Panc1 (cell line): ENCODE measurements at regions not wholly inside any gene's neighbourhood (a gene's known extent, or its start where the extent isn't known, plus 50 kb on each side); places are given as distances from the start of the nearest gene placed in this dataset.

Source experiments
- ATAC-seq: fragments of 200-7000 bp; cut with Tn5 transposase; 2 replicates; pipeline ENCODE4 v1.9.1; 2020; ENCODE audit warnings: mild to moderate bottlenecking, moderate library complexity
- BruUV-seq: library from RNA; stranded (reverse); fragments of 400-500 nt; replicated peaks from 2 replicates; lab custom pipeline; 2021; lab: Mats Ljungman, UMichigan
- CTCF ChIA-PET: fragments of 300-600 bp; sonication (Branson Sonifier 250); formaldehyde crosslinking; loops from one replicate; lab custom pipeline; 2022; ENCODE audit warnings: antibody characterized with exemption; lab: Charles Lee
- POLR2A ChIA-PET: fragments of 300-600 bp; sonication (Branson Sonifier 250); formaldehyde crosslinking; loops from one replicate; lab custom pipeline; 2022; ENCODE audit warnings: antibody characterized with exemption; lab: Charles Lee
- DNase-seq: peaks from one replicate; pipeline ENCODE4 v3.0.0-alpha.2; 2010; ENCODE audit warnings: low read depth, low spot score
- H3K27ac ChIP-seq: 2 replicates; pipeline ENCODE4 v1.5.1; 2011; ENCODE audit warnings: mild to moderate bottlenecking, low read length, inconsistent platforms
- H3K27me3 ChIP-seq: fragments of 200-500 bp; sonication (Bioruptor generic); 2 replicates; pipeline ENCODE4 v1.6.0; 2014; ENCODE audit warnings: low read length, inconsistent platforms; ENCODE audit not compliant: control insufficient read depth, insufficient read depth
- H3K36me3 ChIP-seq: fragments of 200-500 bp; sonication (Bioruptor generic); 2 replicates; pipeline ENCODE4 v1.5.1; 2014; ENCODE audit warnings: inconsistent platforms, mild to moderate bottlenecking, low read length, moderate library complexity; ENCODE audit not compliant: control insufficient read depth, insufficient read depth
- H3K4me1 ChIP-seq: 2 replicates; pipeline ENCODE4 v1.5.1; 2011; ENCODE audit warnings: inconsistent platforms, mild to moderate bottlenecking, low read length, moderate library complexity; ENCODE audit not compliant: control insufficient read depth, insufficient read depth
- H3K4me3 ChIP-seq, 2 experiments: 2 replicates each; pipeline ENCODE4 v1.5.1; 2011 to 2012; ENCODE audit warnings: low read depth in 2 of 2, low read length in 2 of 2, mild to moderate bottlenecking in 2 of 2, inconsistent platforms in 1 of 2, moderate library complexity in 1 of 2
- H3K9me3 ChIP-seq: fragments of 200-500 bp; sonication (Bioruptor generic); 2 replicates; pipeline ENCODE4 v1.5.1; 2014; ENCODE audit warnings: low read depth, mild to moderate bottlenecking, inconsistent platforms, low read length, moderate library complexity; ENCODE audit not compliant: control insufficient read depth, insufficient read depth
- CTCF ChIP-seq: fragments of 450-650 bp; IDR thresholded peaks from 2 replicates; pipeline ENCODE4 v1.5.1; 2017; ENCODE audit warnings: mild to moderate bottlenecking
- POLR2AphosphoS5 ChIP-seq: IDR thresholded peaks from 2 replicates; pipeline ENCODE4 v1.6.1; 2012; ENCODE audit warnings: mild to moderate bottlenecking, low read depth, low read length, moderate library complexity
- REST ChIP-seq, 2 experiments: IDR thresholded peaks; 2 replicates each; pipeline ENCODE4 v1.6.1; 2011 to 2012; ENCODE audit warnings: low read depth in 2 of 2, control low read depth in 1 of 2, low read length in 1 of 2, mild to moderate bottlenecking in 1 of 2, moderate library complexity in 1 of 2; ENCODE audit not compliant: insufficient read depth in 1 of 2
- SIN3A ChIP-seq: IDR thresholded peaks from 2 replicates; pipeline ENCODE4 v1.6.1; 2012; ENCODE audit warnings: low read depth, mild to moderate bottlenecking, low read length, moderate library complexity, borderline replicate concordance; ENCODE audit not compliant: insufficient read depth
- TCF7L2 ChIP-seq: IDR thresholded peaks from 2 replicates; pipeline ENCODE4 v1.6.1; 2011; ENCODE audit warnings: mild to moderate bottlenecking, low read depth, low read length, inconsistent platforms
- in situ Hi-C: cut with HindIII; loops from 2 replicates; pipeline ENCODE4 v1.10.0; 2016; ENCODE audit warnings: low sequenced_read_pairs, low pct_unique_long_range_greater_than_20kb
- intact Hi-C: fragments of 100-400 bp; cut with micrococcal nuclease; formaldehyde crosslinking; loops from one replicate; pipeline ENCODE4 v1.10.0; 2022; ENCODE audit not compliant: unreplicated experiment

- TF ChIP-seq REST (IDR thresholded peaks at IDR 0.05; ENCODE audit: insufficient read depth in 1 of 2, low read depth in 2 of 2, low read length in 1 of 2) (no peak), SIN3A (no peak), CTCF (no peak), TCF7L2 (no peak), POLR2AphosphoS5 (no peak)
- Histone ChIP-seq H3K36me3 (no peaks in the 10 kb centered on the region), H3K27me3 (no peaks in the 10 kb centered on the region), H3K27ac (no peak overlapping the region), H3K4me1 (no peaks in the 10 kb centered on the region), H3K4me3 (no peak overlapping the region), H3K9me3 (no peaks in the 10 kb centered on the region)
- no TSS peak for BruUV-seq
- ChIA-PET CTCF (no interaction called here), POLR2A (no interaction called here)
- intact Hi-C loops (no loop called here), in situ Hi-C loops (no loop called here)
- DNase-seq, result no peak
- no peak for ATAC-seq
These were observed 850.4 kb upstream of the AADAT start for GRCh38 chr4:170940043-170940724.

- no peak for DNase-seq
- TF ChIP-seq POLR2AphosphoS5 (no peak), REST (IDR thresholded peaks at IDR 0.05; ENCODE audit: insufficient read depth in 1 of 2, low read depth in 2 of 2, low read length in 1 of 2) (no peak), SIN3A (no peak), TCF7L2 (no peak)
- Histone ChIP-seq H3K27me3 (no peaks in the 10 kb centered on the region), H3K36me3 (no peaks in the 10 kb centered on the region), H3K27ac (no peak overlapping the region), H3K4me3 (no peak overlapping the region), H3K4me1 (no peaks in the 10 kb centered on the region), H3K9me3 (no peaks in the 10 kb centered on the region)
- ChIA-PET CTCF (no interaction called here), POLR2A (no interaction called here)
- no peak for ATAC-seq
- no TSS peak for BruUV-seq
- in situ Hi-C loops (no loop called here), intact Hi-C loops (no loop called here)
These were observed 848.8 kb upstream of the AADAT start for GRCh38 chr4:170938588-170938987.
